Fibroblast of lung (primary cell): ENCODE measurements at regions not wholly inside any gene's neighbourhood (a gene's known extent, or its start where the extent isn't known, plus 50 kb on each side); places are given as distances from the start of the nearest gene placed in this dataset.

Experiments used
- DNase-seq, 2 donors: peaks; one replicate each; pipeline versions ENCODE4 v3.0.0 to v3.0.0-alpha.2; 2010; ENCODE audit warnings: low read depth in 2 of 2
- H2AFZ ChIP-seq: 2 replicates; pipeline ENCODE4 v1.5.1; 2012; ENCODE audit warnings: low read length, control low read depth, inconsistent platforms
- H3K27ac ChIP-seq: 2 replicates; pipeline ENCODE4 v1.5.1; 2011; ENCODE audit warnings: low read length, control low read depth; ENCODE audit not compliant: insufficient read depth
- H3K27me3 ChIP-seq: 2 replicates; pipeline ENCODE4 v1.5.1; 2011; ENCODE audit warnings: mild to moderate bottlenecking, low read length; ENCODE audit not compliant: control insufficient read depth, insufficient read depth
- H3K36me3 ChIP-seq: 2 replicates; pipeline ENCODE4 v1.5.1; 2011; ENCODE audit warnings: low read length; ENCODE audit not compliant: control insufficient read depth, insufficient read depth
- H3K4me1 ChIP-seq: 2 replicates; pipeline ENCODE4 v1.5.1; 2011; ENCODE audit warnings: low read length; ENCODE audit not compliant: control insufficient read depth, insufficient read depth; ENCODE audit errors: extremely low read depth
- H3K4me2 ChIP-seq: 2 replicates; pipeline ENCODE4 v1.5.1; 2011; ENCODE audit warnings: low read length, control low read depth; ENCODE audit not compliant: insufficient read depth; ENCODE audit errors: extremely low read depth
- H3K4me3 ChIP-seq, 4 experiments: fragments of 200-600 bp in 1 of 4; sonication (generic) in 1 of 4; replicated peaks in 1 of 4; 2 replicates each; pipeline ENCODE4 v1.5.1; 2011 to 2016; ENCODE audit warnings: low read length in 4 of 4, low read depth in 3 of 4, mild to moderate bottlenecking in 3 of 4, control low read depth in 2 of 4, inconsistent platforms in 1 of 4, mixed read lengths in 1 of 4; ENCODE audit not compliant: insufficient read depth in 1 of 4; ENCODE audit errors: control extremely low read depth in 1 of 4
- H3K79me2 ChIP-seq: 2 replicates; pipeline ENCODE4 v1.5.1; 2012; ENCODE audit warnings: mild to moderate bottlenecking, low read length, inconsistent platforms; ENCODE audit not compliant: control insufficient read depth, insufficient read depth
- H3K9ac ChIP-seq: 2 replicates; pipeline ENCODE4 v1.5.1; 2011; ENCODE audit warnings: mild to moderate bottlenecking, low read length, control low read depth; ENCODE audit not compliant: insufficient read depth
- H3K9me3 ChIP-seq: 2 replicates; pipeline ENCODE4 v1.5.1; 2012; ENCODE audit warnings: low read depth, low read length; ENCODE audit not compliant: control insufficient read depth, insufficient read depth
- H4K20me1 ChIP-seq: 2 replicates; pipeline ENCODE4 v1.5.1; 2011; ENCODE audit warnings: low read length; ENCODE audit not compliant: control insufficient read depth, insufficient read depth; ENCODE audit errors: extremely low read depth
- CTCF ChIP-seq, 2 donors: IDR thresholded peaks in 1 of 2; conservative IDR thresholded peaks in 1 of 2; 1 replicate in 1 of 2; 2 replicates in 1 of 2; pipeline ENCODE4 v1.5.1; 2011 to 2012; ENCODE audit warnings: low read length in 2 of 2, control low read depth in 1 of 2, inconsistent platforms in 1 of 2, low read depth in 1 of 2, mild to moderate bottlenecking in 1 of 2
- EZH2 ChIP-seq: IDR thresholded peaks from 2 replicates; pipeline ENCODE4 v1.5.1; 2012; ENCODE audit warnings: low read length, control low read depth, mild to moderate bottlenecking; ENCODE audit errors: missing control alignments

- TF ChIP-seq CTCF (conservative IDR thresholded peaks at IDR 0.05 in 1 of 2, IDR thresholded peaks at IDR 0.05 in 1 of 2; ENCODE audit: low read depth in 1 of 2, low read length in 2 of 2) (no peak), EZH2 (no peak)
- no peaks in the 10 kb centered on the region for H3K27me3 ChIP-seq
- no peaks in the 10 kb centered on the region for H3K4me1 ChIP-seq
- DNase-seq, result no peak
- no peaks in the 10 kb centered on the region for H4K20me1 ChIP-seq
- no peaks in the 10 kb centered on the region for H3K9me3 ChIP-seq
- H2AFZ ChIP-seq, result no peak overlapping the region
- no peak overlapping the region for H3K4me2 ChIP-seq
- no peak overlapping the region for H3K9ac ChIP-seq
- no peak overlapping the region for H3K27ac ChIP-seq
- H3K36me3 ChIP-seq, result no peaks in the 10 kb centered on the region
- H3K4me3 ChIP-seq, result no peak overlapping the region
- H3K79me2 ChIP-seq, result no peaks in the 10 kb centered on the region
Observed at GRCh38 chr14:94933486-94933885, 163.6 kb upstream of the GSC start.

- DNase-seq, result no peak
- Histone ChIP-seq H3K36me3 (no peaks in the 10 kb centered on the region), H3K27me3 (no peaks in the 10 kb centered on the region), H3K9ac (no peak overlapping the region), H3K9me3 (no peaks in the 10 kb centered on the region), H3K4me1 (no peaks in the 10 kb centered on the region), H3K4me2 (no peak overlapping the region), H2AFZ (no peak overlapping the region), H4K20me1 (no peaks in the 10 kb centered on the region), H3K27ac (no peak overlapping the region), H3K79me2 (no peaks in the 10 kb centered on the region), H3K4me3 (no peak overlapping the region)
- TF ChIP-seq EZH2 (no peak), CTCF (conservative IDR thresholded peaks at IDR 0.05 in 1 of 2, IDR thresholded peaks at IDR 0.05 in 1 of 2; ENCODE audit: low read depth in 1 of 2, low read length in 2 of 2) (no peak)
Observed at GRCh38 chr14:94932589-94932988, 162.7 kb upstream of the GSC start.

- Histone ChIP-seq H3K9ac (no peak overlapping the region), H3K36me3 (no peaks in the 10 kb centered on the region), H3K4me2 (no peak overlapping the region), H3K4me3 (no peak overlapping the region), H3K27ac (no peak overlapping the region), H3K9me3 (no peaks in the 10 kb centered on the region), H2AFZ (no peak overlapping the region), H4K20me1 (no peaks in the 10 kb centered on the region), H3K27me3 (no peaks in the 10 kb centered on the region), H3K79me2 (no peaks in the 10 kb centered on the region), H3K4me1 (no peaks in the 10 kb centered on the region)
- no peak for DNase-seq
- TF ChIP-seq CTCF (conservative IDR thresholded peaks at IDR 0.05 in 1 of 2, IDR thresholded peaks at IDR 0.05 in 1 of 2; ENCODE audit: low read depth in 1 of 2, low read length in 2 of 2) (no peak), EZH2 (no peak)
Observed at GRCh38 chr14:94930690-94931089, 160.8 kb upstream of the GSC start.
